BE2C (cell line): ENCODE measurements at regions not wholly inside any gene's neighbourhood (a gene's known extent, or its start where the extent isn't known, plus 50 kb on each side); places are given as distances from the start of the nearest gene placed in this dataset.

Experiments used
- DNase-seq: peaks from one replicate; pipeline ENCODE4 v3.0.0-alpha.2; 2020
- H3K27me3 ChIP-seq: fragments of 250-450 bp; sonication (Bioruptor Pico); 2 replicates; pipeline ENCODE4 v1.5.1; 2020; ENCODE audit warnings: mild to moderate bottlenecking
- H3K36me3 ChIP-seq: fragments of 250-450 bp; sonication (Bioruptor Pico); 2 replicates; pipeline ENCODE4 v1.5.1; 2020; ENCODE audit warnings: mild to moderate bottlenecking
- H3K4me1 ChIP-seq: fragments of 250-450 bp; sonication (Bioruptor Pico); 2 replicates; pipeline ENCODE4 v1.5.1; 2020
- H3K4me3 ChIP-seq: 2 replicates; pipeline ENCODE4 v1.5.1; 2011; ENCODE audit warnings: low read depth, low read length
- H3K9me3 ChIP-seq: fragments of 250-450 bp; sonication (Bioruptor Pico); 2 replicates; pipeline ENCODE4 v1.5.1; 2020
- CTCF ChIP-seq: IDR thresholded peaks from 2 replicates; pipeline ENCODE4 v1.5.1; 2012; ENCODE audit warnings: mild to moderate bottlenecking, low read depth, low read length

- DNase-seq: peak; percentile 54
Observed at GRCh38 chr7:10412422-10413019, 561.2 kb upstream of the PHF14 start.

GRCh38 chr7:10418985-10419384, 554.7 kb upstream of the PHF14 start:
- Histone ChIP-seq H3K4me1 (no peaks in the 10 kb centered on the region), H3K9me3 (no peaks in the 10 kb centered on the region), H3K27me3 (no peaks in the 10 kb centered on the region), H3K36me3 (no peaks in the 10 kb centered on the region), H3K4me3 (no peak overlapping the region)
- TF ChIP-seq CTCF: no peak
- DNase-seq: no peak

More at GRCh38 chr7:10412422-10413019, 561.2 kb upstream of the PHF14 start:
- peak; percentile 80 for TF ChIP-seq CTCF
- no peaks in the 10 kb centered on the region for H3K27me3 ChIP-seq
- no peaks in the 10 kb centered on the region for H3K9me3 ChIP-seq
- no peak overlapping the region for H3K4me3 ChIP-seq
- no peaks in the 10 kb centered on the region for H3K4me1 ChIP-seq
- no peaks in the 10 kb centered on the region for H3K36me3 ChIP-seq

- H3K4me1 ChIP-seq: no peaks in the 10 kb centered on the region
- no peaks in the 10 kb centered on the region for H3K36me3 ChIP-seq
- TF ChIP-seq CTCF: no peak
- no peaks in the 10 kb centered on the region for H3K27me3 ChIP-seq
- H3K4me3 ChIP-seq: no peak overlapping the region
- DNase-seq: no peak
- H3K9me3 ChIP-seq: no peaks in the 10 kb centered on the region
Observed at GRCh38 chr7:10429031-10429430, 544.6 kb upstream of the PHF14 start.

- no peak for TF ChIP-seq CTCF
- H3K27me3 ChIP-seq: no peaks in the 10 kb centered on the region
- DNase-seq: no peak
- H3K9me3 ChIP-seq: no peaks in the 10 kb centered on the region
- H3K36me3 ChIP-seq: no peaks in the 10 kb centered on the region
- H3K4me3 ChIP-seq: no peak overlapping the region
- H3K4me1 ChIP-seq: no peaks in the 10 kb centered on the region
Observed at GRCh38 chr7:10429511-10429910, 544.2 kb upstream of the PHF14 start.

- Histone ChIP-seq H3K4me3 (no peak overlapping the region), H3K9me3 (no peaks in the 10 kb centered on the region), H3K27me3 (no peaks in the 10 kb centered on the region), H3K4me1 (no peaks in the 10 kb centered on the region), H3K36me3 (no peaks in the 10 kb centered on the region)
- DNase-seq: no peak
- TF ChIP-seq CTCF: no peak
Observed at GRCh38 chr7:10436302-10436701, 537.4 kb upstream of the PHF14 start.

- no peaks in the 10 kb centered on the region for H3K9me3 ChIP-seq
- H3K4me1 ChIP-seq: no peaks in the 10 kb centered on the region
- no peaks in the 10 kb centered on the region for H3K36me3 ChIP-seq
- H3K4me3 ChIP-seq: no peak overlapping the region
- no peak for TF ChIP-seq CTCF
- H3K27me3 ChIP-seq: no peaks in the 10 kb centered on the region
- DNase-seq: no peak
Observed at GRCh38 chr7:10439027-10439426, 534.6 kb upstream of the PHF14 start.
